ENCODE measurements at regions not wholly inside any gene's neighbourhood (a gene's known extent, or its start where the extent isn't known, plus 50 kb on each side); places are given as distances from the start of the nearest gene placed in this dataset.

DNA sequence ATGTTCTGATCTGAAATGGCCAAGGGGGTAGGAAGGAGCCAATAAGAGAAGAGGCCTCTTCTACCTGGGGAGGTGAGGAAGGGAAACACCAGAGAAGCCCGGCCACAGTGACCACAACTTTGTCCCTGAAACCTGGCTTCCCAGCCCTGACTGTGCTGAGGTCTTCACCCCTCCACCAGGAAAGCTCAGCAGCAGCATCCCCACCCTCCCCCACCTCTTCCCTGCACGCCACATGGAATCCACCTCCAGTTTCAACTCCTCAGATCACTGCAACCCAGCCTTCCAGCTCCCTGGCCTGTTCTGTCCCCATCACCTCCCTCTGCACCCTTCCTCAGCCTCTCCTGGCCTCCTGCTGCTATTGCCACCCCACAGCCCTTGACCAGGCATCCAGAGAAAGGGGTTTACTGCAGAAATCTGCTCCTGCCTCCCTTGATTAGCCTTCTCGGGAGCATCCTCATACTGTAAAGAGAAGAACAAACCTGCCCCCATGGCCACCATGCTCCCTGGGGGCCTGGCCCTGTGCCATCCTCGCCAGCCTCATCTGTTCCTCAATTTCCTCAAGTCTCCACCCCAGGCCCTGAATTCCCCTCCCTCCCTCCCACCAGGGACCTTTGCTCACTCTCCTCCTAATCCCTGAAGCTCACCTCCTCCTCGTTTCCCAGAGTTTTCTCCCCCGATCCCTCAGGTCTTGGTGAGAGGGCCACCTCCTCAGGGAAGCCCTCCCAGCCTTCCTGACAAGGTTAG is 450.9 kb downstream of the MATN1 start:
- TF ChIP-seq, protein P1, sequence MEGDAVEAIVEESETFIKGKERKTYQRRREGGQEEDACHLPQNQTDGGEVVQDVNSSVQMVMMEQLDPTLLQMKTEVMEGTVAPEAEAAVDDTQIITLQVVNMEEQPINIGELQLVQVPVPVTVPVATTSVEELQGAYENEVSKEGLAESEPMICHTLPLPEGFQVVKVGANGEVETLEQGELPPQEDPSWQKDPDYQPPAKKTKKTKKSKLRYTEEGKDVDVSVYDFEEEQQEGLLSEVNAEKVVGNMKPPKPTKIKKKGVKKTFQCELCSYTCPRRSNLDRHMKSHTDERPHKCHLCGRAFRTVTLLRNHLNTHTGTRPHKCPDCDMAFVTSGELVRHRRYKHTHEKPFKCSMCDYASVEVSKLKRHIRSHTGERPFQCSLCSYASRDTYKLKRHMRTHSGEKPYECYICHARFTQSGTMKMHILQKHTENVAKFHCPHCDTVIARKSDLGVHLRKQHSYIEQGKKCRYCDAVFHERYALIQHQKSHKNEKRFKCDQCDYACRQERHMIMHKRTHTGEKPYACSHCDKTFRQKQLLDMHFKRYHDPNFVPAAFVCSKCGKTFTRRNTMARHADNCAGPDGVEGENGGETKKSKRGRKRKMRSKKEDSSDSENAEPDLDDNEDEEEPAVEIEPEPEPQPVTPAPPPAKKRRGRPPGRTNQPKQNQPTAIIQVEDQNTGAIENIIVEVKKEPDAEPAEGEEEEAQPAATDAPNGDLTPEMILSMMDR (IDR thresholded peaks at IDR 0.05; ENCODE audit: borderline replicate concordance, insufficient read depth, low read depth, low read length) = no peak
- H3K4me3 ChIP-seq (ENCODE audit: low read depth, low read length) = no peak overlapping the region

DNA sequence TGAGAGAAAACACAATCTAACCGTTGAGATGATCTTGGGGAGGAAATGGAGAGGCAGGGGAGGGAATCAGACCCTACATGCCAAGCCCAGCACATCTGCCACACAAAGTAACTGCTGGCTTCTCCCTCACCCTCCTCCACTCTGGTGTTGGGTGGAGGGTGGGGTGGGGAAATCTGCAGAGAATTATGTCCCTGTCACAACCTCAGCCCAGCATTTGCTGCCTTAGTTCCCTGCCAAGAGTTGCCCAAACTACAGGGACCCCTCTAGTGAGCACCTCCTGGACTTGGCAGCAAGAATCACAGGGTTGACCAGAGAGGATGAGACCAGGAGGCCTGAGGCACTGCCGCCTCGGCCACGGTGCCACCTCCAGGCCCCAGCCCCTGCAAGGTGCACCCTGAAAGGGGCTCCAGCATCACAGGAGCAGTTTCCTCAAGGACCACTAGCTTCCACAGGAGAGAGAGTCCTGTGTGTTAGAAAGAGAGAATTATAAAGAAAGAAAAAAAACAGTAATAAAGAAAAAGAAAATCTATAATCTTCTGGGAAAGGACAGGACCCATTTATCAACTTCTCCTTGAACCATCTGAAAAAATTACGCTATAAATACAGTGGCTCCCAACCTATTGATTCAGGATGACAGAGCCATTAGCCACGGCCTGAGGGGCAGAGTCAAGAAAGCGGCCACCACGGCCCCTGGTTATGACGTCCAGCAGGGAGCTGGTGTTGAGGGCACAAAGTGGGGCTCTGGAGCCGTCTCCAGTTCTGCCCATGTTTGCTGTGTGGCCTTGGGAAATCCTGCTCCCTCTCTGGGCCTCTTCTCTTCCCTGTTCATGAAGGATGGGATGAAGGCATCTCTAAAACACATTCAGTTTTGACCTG is 451.7 kb downstream of the MATN1 start:
- TF ChIP-seq, protein P1 (IDR thresholded peaks at IDR 0.05; ENCODE audit: borderline replicate concordance, insufficient read depth, low read depth, low read length) = no peak
- no peak overlapping the region for H3K4me3 ChIP-seq (ENCODE audit: low read depth, low read length)

DNA sequence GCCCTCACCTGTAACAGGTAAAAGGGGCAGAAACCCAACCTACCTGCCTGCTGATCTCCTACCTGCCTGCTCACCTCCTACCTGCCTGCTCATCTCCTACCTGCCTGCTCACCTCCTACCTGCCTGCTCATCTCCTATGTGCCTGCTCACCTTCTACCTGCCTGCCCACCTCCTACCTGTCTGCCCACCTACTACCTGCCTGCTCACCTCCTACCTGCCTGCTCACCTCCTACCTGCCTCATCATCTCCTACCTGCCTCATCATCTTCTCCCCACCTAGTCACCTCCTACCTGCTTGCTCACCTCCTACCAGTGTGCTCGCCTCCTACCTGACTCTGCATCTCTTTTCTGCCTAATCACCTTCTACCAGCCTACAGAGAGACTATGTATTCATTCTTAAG is 452.9 kb downstream of the MATN1 start:
- TF ChIP-seq, protein P1 (IDR thresholded peaks at IDR 0.05; ENCODE audit: borderline replicate concordance, insufficient read depth, low read depth, low read length) = no peak
- H3K4me3 ChIP-seq (ENCODE audit: low read depth, low read length) = no peak overlapping the region

DNA sequence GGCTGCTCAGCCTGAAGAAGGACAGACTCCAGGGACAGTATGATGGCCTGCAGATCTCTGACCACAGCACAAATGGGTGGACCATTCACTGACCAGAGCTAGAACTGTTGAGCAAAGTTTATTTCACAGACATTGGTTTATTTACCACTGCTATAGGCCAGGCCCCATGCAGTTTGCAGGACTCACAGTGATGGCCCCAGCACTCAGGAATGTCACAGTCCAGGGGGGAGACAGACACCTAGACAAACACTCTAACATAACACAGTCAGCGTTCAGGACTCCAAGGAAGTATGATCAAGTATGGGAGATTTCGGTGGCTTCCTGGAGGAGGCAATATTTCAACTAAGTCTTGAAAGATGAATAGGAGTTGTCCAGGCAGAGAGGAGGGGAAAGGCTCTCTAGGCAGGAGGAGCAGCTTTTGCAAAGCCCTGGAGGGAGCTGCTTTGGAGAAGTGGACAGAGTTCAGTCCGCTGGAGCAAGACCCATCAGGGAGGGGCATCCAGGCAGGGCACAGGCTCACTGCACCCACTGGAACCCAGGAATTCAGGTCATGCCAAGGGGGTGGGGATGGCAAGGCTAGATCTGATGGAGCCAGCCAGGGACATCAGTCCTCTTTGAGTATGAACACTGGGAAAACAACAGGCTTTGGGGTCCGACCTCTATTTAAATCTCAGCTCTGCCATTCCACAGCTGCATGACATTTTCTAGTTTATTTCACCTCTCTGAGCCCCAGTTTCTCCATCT is 454.3 kb downstream of the MATN1 start:
- TF ChIP-seq, protein P1 (IDR thresholded peaks at IDR 0.05; ENCODE audit: borderline replicate concordance, insufficient read depth, low read depth, low read length) = no peak
- no peak overlapping the region for H3K4me3 ChIP-seq (ENCODE audit: low read depth, low read length)

DNA sequence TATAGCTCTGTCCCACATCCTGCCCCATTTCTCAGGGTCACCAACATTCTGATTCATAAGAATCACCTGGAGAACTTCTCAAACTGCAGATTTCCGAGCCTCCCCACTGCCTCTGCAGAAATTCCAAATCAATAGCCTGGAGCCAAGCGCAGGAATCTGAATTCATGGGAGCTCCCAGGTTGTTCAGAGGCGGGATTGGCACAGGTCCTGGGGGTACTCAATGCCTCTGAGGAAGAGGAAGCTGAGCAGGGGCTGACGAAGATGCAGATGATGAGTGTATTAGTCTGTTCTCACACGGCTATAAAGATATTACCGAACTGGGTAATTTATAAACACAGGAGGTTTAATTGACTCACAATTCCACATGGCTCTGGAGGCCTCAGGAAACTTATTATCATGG is 455.5 kb downstream of the MATN1 start:
- no peak overlapping the region for H3K4me3 ChIP-seq (ENCODE audit: low read depth, low read length)
- TF ChIP-seq, protein P1 (IDR thresholded peaks at IDR 0.05; ENCODE audit: borderline replicate concordance, insufficient read depth, low read depth, low read length) = no peak

DNA sequence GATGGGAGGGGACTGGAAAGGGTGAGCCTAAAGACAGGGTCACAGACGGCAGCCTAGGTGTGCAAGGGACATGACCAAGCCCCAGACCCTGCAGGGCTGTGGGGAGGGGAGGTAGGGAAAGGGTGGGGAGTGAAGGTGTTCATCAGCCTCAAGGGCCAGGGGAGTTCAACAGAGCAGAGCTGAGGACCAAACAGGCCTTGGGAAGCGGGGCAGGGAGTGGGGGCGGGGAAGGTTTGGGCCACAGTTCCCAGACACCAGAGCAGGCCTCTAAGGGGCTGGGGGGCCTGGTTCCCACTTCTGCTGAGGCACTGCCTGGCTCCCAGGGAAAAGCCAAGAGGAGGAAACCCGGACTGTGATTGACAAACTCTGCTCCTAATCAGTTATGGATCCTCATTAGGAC is 456.3 kb downstream of the MATN1 start:
- TF ChIP-seq, protein P1 (IDR thresholded peaks at IDR 0.05; ENCODE audit: borderline replicate concordance, insufficient read depth, low read depth, low read length) = no peak
- no peak overlapping the region for H3K4me3 ChIP-seq (ENCODE audit: low read depth, low read length)

All from GM12875 (cell line).